GM21526 (cell line): ENCODE measurements at regions not wholly inside any gene's neighbourhood (a gene's known extent, or its start where the extent isn't known, plus 50 kb on each side); places are given as distances from the start of the nearest gene placed in this dataset.
"Not testable (repeated sequence)": the region's sequence is repeated elsewhere in the genome, so short reads cannot be mapped to it uniquely, and the experiment has no call there.

ENCODE experiments used
- ATAC-seq: cut with Tn5 transposase; IDR thresholded peaks from one replicate; pipeline ENCODE4 v1.9.1; 2021; ENCODE audit warnings: moderate library complexity; ENCODE audit not compliant: unreplicated experiment, low FRiP score

DNA sequence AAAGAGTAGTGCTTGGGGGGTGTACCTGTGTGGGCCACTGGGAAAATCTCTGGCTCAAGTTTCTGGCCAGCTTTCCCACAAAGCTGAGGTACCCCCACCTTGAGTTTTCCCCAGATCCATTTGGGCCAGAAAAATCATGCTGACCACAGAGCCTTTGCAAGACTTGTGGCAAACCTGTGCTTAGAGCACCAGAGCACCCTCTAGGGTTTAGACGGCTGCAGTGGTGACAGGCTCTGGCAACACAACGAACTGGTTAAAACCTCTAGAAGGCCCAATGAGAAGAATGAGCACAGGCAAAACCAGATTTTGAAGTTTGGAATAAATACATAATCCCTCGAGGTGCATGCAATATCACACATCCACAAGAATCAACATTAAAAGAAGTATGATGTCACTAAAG is 290.7 kb upstream of the FOLH1 start:
- ATAC-seq: no peak

GRCh38 chr11:49505231-49505630 is 296.8 kb upstream of the FOLH1 start:
- ATAC-seq: no peak

- ATAC-seq: peak; percentile 82
These were observed 317.9 kb upstream of the FOLH1 start for GRCh38 chr11:49526240-49526829.

DNA sequence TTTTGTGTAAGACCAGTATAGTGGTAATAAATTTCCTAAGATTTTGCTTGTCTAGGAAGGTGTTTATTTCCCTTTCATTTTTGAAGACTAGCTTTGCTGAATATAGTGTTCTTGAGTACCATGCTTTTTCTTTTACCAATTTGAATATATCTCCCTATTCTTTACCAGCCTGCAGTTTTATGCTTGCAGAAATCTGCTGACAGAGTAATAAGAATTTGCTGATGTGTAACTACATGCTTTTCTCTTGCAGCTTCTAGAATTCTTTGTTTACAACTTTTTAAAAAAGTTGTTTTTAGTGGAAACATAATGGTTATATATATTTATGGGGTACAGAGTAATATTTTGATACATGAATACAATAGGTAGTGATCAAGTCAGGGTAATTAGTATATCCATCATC is 324.8 kb upstream of the FOLH1 start:
- ATAC-seq: no peak

GRCh38 chr11:49538927-49539326 is 330.5 kb upstream of the FOLH1 start:
- not testable (repeated sequence) for ATAC-seq

DNA sequence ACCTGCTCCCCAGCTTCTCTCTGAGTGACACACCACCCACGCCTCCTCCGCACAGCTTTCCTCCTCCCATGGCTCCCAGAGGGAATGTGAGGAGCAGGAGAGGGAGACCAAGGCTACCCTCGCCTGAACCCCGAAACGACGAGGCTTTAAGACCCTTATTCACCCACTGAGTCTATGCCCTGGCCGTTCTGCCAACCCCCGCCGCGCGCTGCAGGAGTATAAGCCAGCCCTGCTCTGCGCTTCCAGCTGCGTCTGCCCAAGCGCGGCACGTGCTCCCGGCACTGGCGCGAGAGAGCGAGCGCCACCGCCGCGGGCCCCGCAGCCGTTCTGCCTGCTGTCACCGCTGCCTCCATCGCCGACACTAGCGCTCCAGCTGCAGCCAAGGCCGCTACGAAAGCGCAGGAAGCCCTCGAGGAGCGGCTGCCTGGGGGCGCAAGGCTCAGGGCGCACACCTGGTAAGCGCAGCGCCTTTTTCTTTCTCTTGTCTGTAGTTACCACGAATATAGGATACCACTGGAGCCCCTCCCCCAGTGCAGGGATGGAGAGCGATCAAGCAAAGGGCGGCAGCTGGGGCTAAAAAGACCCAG is 350.0 kb upstream of the FOLH1 start:
- ATAC-seq: not testable (repeated sequence)

DNA sequence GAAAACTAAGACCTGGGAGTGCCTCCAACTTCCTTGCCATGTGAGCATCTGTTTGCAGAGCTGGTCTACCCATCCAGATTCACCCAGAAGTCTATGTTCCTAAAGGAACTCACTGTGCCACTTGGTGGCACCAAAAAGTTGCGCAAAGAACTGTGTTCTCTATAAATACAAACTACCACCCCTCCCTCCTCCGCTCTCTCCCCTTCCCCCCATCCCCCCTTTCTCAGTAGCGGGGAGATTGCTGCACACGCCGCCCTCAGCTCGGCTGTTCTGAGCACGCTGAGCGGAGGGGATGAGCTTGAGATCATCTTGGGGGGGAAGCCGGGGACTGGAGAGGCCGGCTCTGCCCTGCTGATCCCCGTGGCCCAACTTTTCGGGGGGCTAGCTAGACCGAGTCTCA is 352.2 kb upstream of the FOLH1 start:
- not testable (repeated sequence) for ATAC-seq

GRCh38 chr11:49561240-49561880 is 353.0 kb upstream of the FOLH1 start:
- not testable (repeated sequence) for ATAC-seq

DNA sequence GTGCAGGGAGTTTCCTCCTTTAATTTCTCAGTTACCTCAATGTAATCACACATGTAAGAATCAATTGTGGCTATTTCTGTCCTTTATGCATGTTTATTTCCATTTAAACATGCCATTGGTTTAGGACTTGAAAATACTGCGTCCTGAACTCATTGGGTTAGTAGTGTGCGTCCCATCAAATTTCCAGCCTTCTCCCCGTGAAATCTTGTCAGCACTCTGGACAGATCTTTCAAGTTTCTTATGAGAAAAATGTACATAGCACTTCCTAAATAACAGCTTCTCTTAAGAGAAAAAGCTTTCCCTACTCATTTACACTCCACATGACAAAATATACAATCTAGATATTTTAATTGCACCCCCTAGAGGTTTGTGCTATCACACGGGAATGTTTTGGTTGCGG is 353.9 kb upstream of the FOLH1 start:
- not testable (repeated sequence) for ATAC-seq

GRCh38 chr11:49579492-49579891 is 371.1 kb upstream of the FOLH1 start:
- ATAC-seq: not testable (repeated sequence)

DNA sequence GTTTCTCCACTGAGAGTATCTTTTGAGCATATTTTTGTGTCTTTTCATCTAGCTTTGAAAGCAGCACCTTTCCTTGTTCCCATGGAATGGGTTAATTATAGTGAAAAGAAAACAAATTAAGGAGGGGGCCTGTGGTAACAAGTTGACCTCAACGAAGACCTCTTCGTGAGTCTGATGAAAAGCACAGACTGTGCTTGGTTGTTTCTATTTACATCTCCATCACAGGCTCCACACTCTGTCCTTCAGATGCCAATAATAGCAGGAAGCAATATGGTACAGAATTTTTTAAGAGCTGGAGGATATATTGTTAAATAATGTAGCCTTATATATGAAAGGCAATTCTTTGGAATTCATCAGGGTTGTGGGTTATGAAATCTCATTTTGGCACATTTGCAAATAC is 366.7 kb upstream of the OR4C13 start:
- ATAC-seq: not testable (repeated sequence)

GRCh38 chr11:49608892-49609291 is 343.3 kb upstream of the OR4C13 start:
- not testable (repeated sequence) for ATAC-seq

DNA sequence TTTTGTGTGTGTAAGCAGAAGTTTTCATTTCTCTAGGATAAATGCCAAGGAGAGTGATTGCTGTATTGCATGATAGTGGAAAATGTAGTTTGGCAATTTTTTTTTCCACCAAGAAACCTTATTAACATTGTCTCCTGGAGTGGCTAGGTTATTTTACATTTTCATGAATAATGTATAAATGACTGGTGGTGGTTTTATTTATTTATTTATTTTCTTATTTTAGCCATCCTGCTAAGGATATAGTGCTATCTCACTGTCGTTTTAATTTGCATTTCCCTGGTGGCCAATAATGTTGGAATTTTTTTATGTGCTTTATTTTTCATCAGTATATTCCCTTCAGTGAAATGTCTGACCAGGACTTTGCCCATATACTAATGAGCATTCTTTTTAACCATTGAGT is 328.3 kb upstream of the OR4C13 start:
- not testable (repeated sequence) for ATAC-seq

- not testable (repeated sequence) for ATAC-seq
These were observed 281.5 kb upstream of the OR4C13 start for GRCh38 chr11:49670705-49671104.

DNA sequence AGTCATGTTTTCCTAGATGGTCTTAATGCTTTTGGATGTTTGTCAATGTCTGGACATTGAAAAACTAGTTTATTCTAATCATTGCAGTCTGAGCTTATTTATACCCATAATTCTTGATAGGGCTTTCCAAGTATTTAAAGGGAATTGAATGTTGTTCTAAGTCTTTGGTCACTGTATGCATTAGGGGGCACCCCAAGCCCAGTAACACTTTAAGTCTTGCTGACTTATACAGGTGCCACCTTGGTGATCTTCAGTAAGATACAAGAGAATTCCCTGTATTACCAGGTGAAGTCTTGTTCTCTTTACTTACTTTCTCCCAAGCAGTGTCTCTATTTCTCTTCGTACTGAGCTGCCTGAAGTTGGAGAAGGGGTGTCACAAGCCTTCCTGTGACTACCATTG is 250.1 kb upstream of the OR4C13 start:
- not testable (repeated sequence) for ATAC-seq

GRCh38 chr11:49750447-49750846 is 201.7 kb upstream of the OR4C13 start:
- ATAC-seq: not testable (repeated sequence)

GRCh38 chr11:49750960-49751359 is 201.2 kb upstream of the OR4C13 start:
- ATAC-seq: not testable (repeated sequence)

- not testable (repeated sequence) for ATAC-seq
These were observed 171.4 kb upstream of the OR4C13 start for GRCh38 chr11:49780791-49781190.

DNA sequence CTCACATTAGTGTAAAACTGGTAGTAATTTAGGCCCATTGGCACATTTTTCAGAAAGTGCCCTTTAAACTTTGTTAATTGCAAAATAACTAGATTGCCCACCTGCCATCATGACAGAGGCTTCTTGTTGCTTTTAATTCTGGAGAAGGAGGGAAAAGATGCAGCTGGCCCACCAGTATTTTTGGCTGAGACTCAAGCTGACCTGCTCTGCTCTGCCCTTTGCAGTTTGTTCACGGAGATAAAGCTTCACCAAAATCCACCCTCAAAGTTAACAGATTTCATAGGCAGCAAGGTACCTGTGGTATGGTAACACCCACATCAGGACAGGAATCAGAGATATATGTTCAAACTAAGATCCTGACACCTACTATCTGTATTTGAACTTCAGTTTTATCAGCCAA is 170.2 kb upstream of the OR4C13 start:
- not testable (repeated sequence) for ATAC-seq

DNA sequence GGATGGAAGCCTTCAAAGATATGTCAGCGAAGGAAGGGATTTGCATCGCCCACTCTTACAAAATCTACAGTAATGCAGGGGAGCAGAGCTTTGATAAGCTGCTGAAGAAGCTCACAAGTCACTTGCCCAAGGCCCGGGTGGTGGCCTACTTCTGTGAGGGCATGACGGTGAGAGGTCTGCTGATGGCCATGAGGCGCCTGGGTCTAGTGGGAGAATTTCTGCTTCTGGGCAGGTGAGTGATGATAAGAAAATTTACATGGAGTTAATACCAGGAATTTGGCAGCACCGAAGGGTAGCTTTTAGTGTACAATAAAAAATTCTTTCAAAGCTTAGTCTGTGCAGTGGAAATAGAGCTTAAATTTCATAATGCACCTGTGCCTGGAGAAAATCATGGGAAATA is 168.3 kb upstream of the OR4C13 start:
- not testable (repeated sequence) for ATAC-seq

- not testable (repeated sequence) for ATAC-seq
These were observed 162.4 kb upstream of the OR4C13 start for GRCh38 chr11:49789787-49790186.
